ENCODE measurements at regions not wholly inside any gene's neighbourhood (a gene's known extent, or its start where the extent isn't known, plus 50 kb on each side); places are given as distances from the start of the nearest gene placed in this dataset.

GRCh38 chr3:161875483-161875882, 378.9 kb downstream of the OTOL1 start:
- no peak for TF ChIP-seq CTCF (conservative IDR thresholded peaks at IDR 0.05; ENCODE audit: low read length)
- no peak for TF ChIP-seq EZH2phosphoT487 (IDR thresholded peaks at IDR 0.05; ENCODE audit: borderline replicate concordance, low read depth, low read length)

Data from OCI-LY7 (cell line).